ENCODE measurements at regions not wholly inside any gene's neighbourhood (a gene's known extent, or its start where the extent isn't known, plus 50 kb on each side); places are given as distances from the start of the nearest gene placed in this dataset.

DNA sequence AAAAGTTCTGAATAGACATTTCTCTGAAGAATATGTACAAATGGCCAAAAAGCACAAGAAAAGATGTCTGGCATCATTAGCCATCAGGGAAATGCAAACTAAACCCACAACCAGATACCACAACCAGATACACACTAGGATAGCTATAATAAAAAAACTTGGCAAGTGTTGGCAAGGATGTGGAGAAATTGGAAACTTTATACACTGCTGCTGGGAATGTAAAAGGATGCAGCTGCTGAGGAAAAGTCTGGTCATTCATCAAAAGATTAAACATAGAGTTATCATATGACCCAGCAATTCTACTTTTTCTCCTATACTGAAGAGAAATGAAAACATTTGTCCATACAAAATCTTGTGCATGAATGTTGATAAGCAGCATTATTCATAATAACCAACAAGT lies 92.3 kb downstream of the UCHL1 start:
- TF ChIP-seq, protein P1, sequence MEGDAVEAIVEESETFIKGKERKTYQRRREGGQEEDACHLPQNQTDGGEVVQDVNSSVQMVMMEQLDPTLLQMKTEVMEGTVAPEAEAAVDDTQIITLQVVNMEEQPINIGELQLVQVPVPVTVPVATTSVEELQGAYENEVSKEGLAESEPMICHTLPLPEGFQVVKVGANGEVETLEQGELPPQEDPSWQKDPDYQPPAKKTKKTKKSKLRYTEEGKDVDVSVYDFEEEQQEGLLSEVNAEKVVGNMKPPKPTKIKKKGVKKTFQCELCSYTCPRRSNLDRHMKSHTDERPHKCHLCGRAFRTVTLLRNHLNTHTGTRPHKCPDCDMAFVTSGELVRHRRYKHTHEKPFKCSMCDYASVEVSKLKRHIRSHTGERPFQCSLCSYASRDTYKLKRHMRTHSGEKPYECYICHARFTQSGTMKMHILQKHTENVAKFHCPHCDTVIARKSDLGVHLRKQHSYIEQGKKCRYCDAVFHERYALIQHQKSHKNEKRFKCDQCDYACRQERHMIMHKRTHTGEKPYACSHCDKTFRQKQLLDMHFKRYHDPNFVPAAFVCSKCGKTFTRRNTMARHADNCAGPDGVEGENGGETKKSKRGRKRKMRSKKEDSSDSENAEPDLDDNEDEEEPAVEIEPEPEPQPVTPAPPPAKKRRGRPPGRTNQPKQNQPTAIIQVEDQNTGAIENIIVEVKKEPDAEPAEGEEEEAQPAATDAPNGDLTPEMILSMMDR (conservative IDR thresholded peaks at IDR 0.05; ENCODE audit: low read length): no peak
- TF ChIP-seq EZH2phosphoT487 (IDR thresholded peaks at IDR 0.05; ENCODE audit: borderline replicate concordance, low read depth, low read length): no peak

Data from OCI-LY7 (cell line).